Hematopoietic multipotent progenitor cell treated with erythropoietin and hydrocortisone succinate and interleukin-3 and kit ligand, for 6 days (in vitro differentiated cells): ENCODE measurements at regions not wholly inside any gene's neighbourhood (a gene's known extent, or its start where the extent isn't known, plus 50 kb on each side); places are given as distances from the start of the nearest gene placed in this dataset.

Source experiments
- DNase-seq: peaks from one replicate; pipeline ENCODE4 v3.0.0-alpha.2; 2015

GRCh38 chr16:79493911-79494310 lies 106.6 kb downstream of the MAF start:
- DNase-seq = no peak

DNA sequence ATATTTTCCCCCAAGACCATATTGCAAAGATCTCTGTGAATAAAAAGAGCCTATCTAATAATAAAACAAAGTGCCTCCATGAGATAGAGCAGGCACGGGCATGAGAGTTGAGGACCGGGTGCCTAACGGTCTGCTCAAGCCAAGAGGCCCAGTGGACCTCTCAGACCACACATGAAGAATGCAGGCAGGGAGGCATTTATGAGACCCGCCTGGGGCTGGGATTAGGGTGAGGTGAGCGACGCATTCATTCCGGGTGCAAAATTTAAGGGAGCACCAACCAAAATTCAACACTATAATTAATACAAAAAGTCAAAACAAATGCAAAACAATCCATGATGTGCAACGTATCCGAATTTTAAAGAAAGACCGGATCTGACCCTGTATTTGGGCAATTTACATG lies 108.5 kb downstream of the MAF start:
- DNase-seq = no peak

DNA sequence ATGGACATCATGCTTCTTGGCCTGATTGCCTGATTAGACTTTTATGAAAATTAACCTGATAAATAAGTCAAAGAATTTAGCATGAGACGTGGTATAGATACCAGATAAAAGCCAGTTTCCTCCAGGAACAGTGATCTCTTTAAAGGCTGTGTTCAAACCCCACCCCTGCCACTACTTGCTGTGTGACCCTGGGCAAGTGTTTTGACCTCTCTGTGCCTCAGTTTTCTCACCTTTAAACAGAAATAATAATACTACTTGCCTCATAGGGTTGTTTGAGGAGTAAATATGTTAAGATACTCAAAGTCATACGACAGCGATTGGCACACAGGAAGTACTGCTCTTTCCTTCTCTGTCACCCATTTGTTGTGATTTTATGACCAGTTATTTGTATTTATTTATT lies 115.5 kb downstream of the MAF start:
- no peak for DNase-seq

GRCh38 chr16:79484237-79484636 lies 116.3 kb downstream of the MAF start:
- DNase-seq = no peak

GRCh38 chr16:79483336-79483735 lies 117.2 kb downstream of the MAF start:
- no peak for DNase-seq

DNA sequence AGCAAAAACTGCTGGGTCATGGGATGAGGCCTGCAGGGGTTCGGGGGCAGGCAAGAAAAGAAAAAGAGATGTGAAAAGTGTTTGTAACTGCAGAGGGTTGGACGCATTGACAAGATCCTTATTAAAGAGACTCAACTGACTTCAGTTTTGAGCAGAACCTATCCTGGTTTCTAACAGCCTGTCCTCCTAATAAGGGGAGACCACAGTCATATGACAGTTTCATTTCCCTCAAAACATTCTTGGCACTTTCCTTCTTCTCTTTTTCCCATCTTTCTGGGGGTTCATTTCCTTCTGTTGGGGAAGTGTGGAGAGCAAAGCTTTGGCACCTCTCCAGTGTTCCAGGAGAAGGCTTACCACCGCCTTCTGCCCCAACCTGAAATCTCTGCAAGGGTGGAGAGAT lies 118.5 kb downstream of the MAF start:
- DNase-seq = no peak

DNA sequence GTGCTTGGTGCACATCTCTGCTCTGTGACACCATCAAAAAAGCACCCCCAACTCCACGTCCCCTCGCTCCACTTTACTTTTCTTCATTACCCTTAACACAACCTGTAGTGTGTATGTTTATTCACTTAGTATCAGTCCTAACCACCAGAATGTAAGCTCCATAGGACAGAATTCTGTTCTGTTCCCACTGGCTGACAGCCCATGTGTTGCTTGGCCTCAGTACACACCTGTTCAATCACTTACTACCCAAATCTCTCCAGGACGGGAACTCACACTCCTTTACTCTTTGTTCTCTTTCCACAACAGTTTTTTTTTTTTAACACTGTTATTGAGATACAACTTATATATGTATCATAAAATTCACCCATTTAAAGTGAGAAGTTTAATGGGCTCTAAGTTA lies 119.6 kb downstream of the MAF start:
- DNase-seq = no peak

DNA sequence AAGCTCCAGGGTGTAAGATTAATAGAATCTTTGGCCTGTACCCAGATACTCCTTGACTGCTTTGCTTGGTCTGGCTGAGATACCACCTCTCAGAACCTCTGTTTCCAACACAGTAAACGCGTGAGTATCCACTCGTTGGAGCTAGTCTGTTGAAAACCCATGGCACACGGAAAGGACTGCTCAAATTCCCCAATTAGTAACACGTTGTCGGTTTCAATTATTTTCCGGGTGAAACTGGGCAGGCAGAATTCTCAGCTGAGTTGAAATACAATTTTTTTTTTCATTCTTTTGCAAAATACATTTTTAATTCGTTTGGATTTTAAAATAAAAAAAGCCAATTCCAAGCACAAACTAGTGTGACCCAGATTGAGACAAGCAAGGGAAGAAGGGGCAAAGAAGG lies 120.5 kb downstream of the MAF start:
- DNase-seq = no peak

DNA sequence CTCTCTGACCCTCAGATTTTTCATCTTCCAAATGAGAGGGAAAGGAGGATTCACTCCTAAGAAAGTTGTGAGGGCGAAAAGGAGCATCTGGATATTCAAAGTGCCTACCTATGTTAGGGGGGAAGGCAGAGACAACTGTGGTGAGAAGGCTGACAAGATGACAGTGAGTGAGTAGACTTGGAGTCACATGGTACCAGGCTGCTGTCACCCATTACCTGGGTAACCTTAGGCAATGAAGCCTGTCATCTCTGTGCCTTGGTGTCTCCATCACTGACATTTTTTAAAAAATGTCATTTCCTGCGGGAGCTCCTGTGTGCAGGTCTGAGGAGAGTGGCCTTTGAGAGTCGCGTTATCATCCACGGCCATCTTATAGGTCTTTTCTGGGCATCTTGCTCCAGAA lies 124.0 kb downstream of the MAF start:
- DNase-seq = no peak

GRCh38 chr16:79475841-79476240 lies 124.7 kb downstream of the MAF start:
- DNase-seq = no peak

- DNase-seq = no peak
Observed at GRCh38 chr16:79473456-79473855, 127.1 kb downstream of the MAF start.

- DNase-seq = no peak
Observed at GRCh38 chr16:79472426-79472825, 128.1 kb downstream of the MAF start.

- DNase-seq = no peak
Observed at GRCh38 chr16:79469999-79470398, 130.5 kb downstream of the MAF start.

- no peak for DNase-seq
Observed at GRCh38 chr16:79468631-79469030, 131.9 kb downstream of the MAF start.

- DNase-seq = no peak
Observed at GRCh38 chr16:79468121-79468552, 132.4 kb downstream of the MAF start.

DNA sequence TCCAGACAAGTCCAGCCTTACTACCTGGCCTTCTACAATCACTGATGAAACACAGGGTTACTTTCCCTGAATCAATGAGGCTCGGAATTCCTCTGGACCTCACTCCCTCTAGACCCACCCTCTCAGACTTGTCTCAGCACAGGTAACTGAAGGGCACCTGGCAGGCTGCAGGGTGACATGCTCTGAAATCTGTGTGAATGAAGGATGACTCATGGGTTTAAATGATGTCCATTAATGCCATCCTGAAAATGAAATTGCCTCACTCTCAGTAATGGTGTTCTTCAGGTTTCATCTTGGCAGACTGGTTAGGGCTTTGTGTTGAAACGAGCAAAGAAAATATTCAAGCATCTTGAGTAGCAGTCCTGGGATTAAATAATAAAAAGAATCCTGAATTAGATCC lies 134.4 kb downstream of the MAF start:
- no peak for DNase-seq

DNA sequence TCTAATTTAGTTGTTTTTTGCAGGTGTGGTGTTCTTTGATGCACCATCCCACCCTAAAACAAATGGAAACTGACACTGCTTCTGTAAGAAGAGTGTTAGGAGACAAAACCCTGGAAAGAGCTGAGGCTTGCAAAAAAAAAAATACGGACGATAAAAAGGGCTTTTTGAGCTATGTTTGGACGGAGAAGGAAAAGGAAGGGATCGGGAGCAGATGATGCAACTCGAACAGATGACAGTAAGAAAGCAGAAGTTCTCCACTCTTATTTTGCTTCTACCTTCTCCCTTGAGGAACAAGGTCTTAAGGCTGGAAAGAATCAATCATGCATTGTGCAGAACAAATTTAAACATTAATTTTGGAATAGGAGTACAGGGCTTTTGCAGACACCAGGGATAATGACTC lies 136.7 kb downstream of the MAF start:
- no peak for DNase-seq

- no peak for DNase-seq
Observed at GRCh38 chr16:79456036-79456435, 144.5 kb downstream of the MAF start.

DNA sequence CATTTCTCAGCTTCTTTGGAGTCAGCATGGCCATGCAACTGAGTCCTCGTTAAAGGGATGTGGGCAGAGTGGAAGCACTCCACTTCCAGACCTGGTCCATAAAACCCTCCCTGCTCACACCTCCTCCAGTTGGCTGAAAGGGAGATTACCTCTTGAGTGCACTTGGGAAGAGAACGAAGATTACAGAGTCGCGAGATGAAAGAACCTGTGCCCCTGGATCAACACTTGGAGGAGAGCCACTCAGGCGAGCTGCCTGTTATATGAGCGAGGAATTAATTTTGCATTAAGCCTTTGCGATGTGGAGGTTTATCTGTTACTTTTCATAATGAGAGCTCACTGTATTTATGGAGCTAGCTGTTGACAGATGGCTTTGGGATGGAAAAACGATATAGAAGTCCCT lies 147.9 kb downstream of the MAF start:
- DNase-seq = no peak

DNA sequence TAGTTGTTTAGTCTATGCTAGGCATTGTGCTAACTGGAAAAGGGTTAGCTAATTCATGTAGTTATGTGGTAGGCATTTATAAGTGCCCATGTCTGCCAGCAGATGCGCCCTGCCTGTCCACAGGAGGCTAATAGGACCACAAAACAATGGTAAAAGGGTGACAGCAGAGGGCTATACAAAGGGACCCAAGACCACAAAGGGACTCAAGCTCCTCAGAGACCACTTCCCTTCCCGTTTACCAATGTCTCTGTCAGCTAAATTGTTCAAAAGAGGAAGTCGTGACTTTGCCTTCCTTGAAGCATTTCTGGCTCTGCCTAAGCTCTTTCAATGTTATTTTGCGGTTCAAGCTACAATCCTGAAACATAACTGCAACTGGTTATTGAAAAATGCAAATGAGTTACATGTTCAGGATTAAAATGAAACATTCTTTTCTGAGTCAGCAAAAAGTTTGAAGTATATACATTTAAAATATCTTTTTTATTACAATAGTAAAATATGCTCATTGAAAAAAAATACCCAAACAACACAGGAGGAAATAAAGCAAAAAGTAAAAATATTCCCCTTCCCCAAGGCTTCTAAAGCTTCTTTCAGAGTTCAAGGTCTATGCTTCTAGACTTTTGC lies 149.2 kb downstream of the MAF start:
- peak; percentile 74 for DNase-seq

- DNase-seq = no peak
Observed at GRCh38 chr16:79449900-79450299, 150.6 kb downstream of the MAF start.

GRCh38 chr16:79449067-79449769 lies 151.3 kb downstream of the MAF start:
- DNase-seq = no peak

DNA sequence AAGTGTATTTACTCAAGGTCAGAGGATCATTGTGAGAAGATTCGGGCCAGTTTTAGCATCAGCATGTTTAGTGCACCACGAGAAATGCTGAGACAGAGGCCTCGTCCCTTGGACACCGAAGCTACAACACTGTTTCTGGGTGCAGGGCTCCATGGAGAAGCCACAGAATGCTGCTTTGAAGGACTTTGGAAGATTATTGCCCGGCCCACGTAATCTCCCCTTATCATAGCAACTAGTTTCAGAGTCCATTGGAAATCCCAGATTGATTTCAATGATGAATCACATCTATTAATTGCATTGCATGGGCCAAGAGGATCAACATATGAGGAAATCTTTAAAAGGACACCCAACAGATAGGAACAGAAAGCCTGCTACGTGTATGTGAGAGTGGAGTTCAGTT lies 156.0 kb downstream of the MAF start:
- no peak for DNase-seq

GRCh38 chr16:79439901-79440300 lies 160.6 kb downstream of the MAF start:
- DNase-seq = no peak
